GM23338 (cell line): ENCODE measurements at regions not wholly inside any gene's neighbourhood (a gene's known extent, or its start where the extent isn't known, plus 50 kb on each side); places are given as distances from the start of the nearest gene placed in this dataset.

Source experiments
- ATAC-seq: fragments of 200-7000 bp; cut with Tn5 transposase; 3 replicates; pipeline ENCODE4 v1.9.1; 2020
- DNase-seq: peaks from one replicate; pipeline ENCODE4 v3.0.0-alpha.2; 2015; ENCODE audit warnings: low spot score
- H2AFZ ChIP-seq: fragments of 200-600 bp; sonication (generic); 2 replicates; pipeline ENCODE4 v1.8.0; 2016; ENCODE audit warnings: antibody characterized with exemption, mild to moderate bottlenecking, moderate library complexity
- H3F3A ChIP-seq: fragments of 200-600 bp; sonication (generic); replicated peaks from 2 replicates; pipeline ENCODE4 v1.8.0; 2017; ENCODE audit warnings: antibody characterized with exemption, mixed run types, low read depth
- H3K27ac ChIP-seq: fragments of 200-600 bp; sonication (generic); 2 replicates; pipeline ENCODE4 v1.6.1; 2016; ENCODE audit warnings: low read depth
- H3K27me3 ChIP-seq: fragments of 200-600 bp; sonication (generic); 2 replicates; pipeline ENCODE4 v1.8.0; 2016; ENCODE audit warnings: mild to moderate bottlenecking, mixed run types, moderate library complexity; ENCODE audit not compliant: insufficient read depth
- H3K36me3 ChIP-seq: fragments of 200-600 bp; sonication (generic); 2 replicates; pipeline ENCODE4 v1.8.0; 2016; ENCODE audit warnings: mild to moderate bottlenecking; ENCODE audit not compliant: insufficient read depth
- H3K4me1 ChIP-seq: fragments of 200-600 bp; sonication (generic); 2 replicates; pipeline ENCODE4 v1.8.0; 2016; ENCODE audit warnings: mild to moderate bottlenecking, moderate library complexity; ENCODE audit not compliant: insufficient read depth
- H3K4me2 ChIP-seq: fragments of 200-600 bp; sonication (generic); 2 replicates; pipeline ENCODE4 v1.7.1; 2017; ENCODE audit warnings: mixed run types
- H3K4me3 ChIP-seq: fragments of 200-600 bp; sonication (generic); 2 replicates; pipeline ENCODE4 v1.6.1; 2016; ENCODE audit warnings: mixed run types
- H3K79me2 ChIP-seq: fragments of 200-600 bp; sonication (generic); replicated peaks from 2 replicates; pipeline ENCODE4 v1.8.0; 2017; ENCODE audit warnings: mild to moderate bottlenecking; ENCODE audit not compliant: insufficient read depth
- H3K9me2 ChIP-seq: fragments of 200-600 bp; sonication (generic); 2 replicates; pipeline ENCODE4 v1.8.0; 2017; ENCODE audit not compliant: insufficient read depth
- H4K20me1 ChIP-seq: fragments of 200-600 bp; sonication (generic); replicated peaks from 2 replicates; pipeline ENCODE4 v1.8.0; 2017; ENCODE audit warnings: mild to moderate bottlenecking; ENCODE audit not compliant: insufficient read depth
- H3K27ac Mint-ChIP-seq: 2 replicates; pipeline ENCODE4 v1.8.0; 2020; ENCODE audit warnings: inconsistent platforms, mild to moderate bottlenecking, moderate library complexity, mixed read lengths
- H3K27me3 Mint-ChIP-seq: 3 replicates; pipeline ENCODE4 v1.8.0; 2022; ENCODE audit warnings: low read depth, mild to moderate bottlenecking, moderate library complexity, mixed read lengths, inconsistent platforms; ENCODE audit not compliant: insufficient read depth, poor library complexity
- H3K36me3 Mint-ChIP-seq: 3 replicates; pipeline ENCODE4 v1.8.0; 2021; ENCODE audit warnings: low read depth, mild to moderate bottlenecking, inconsistent platforms, moderate library complexity, mixed read lengths
- H3K4me1 Mint-ChIP-seq: 3 replicates; pipeline ENCODE4 v1.8.0; 2020; ENCODE audit warnings: mild to moderate bottlenecking, inconsistent platforms, mixed read lengths
- H3K4me3 Mint-ChIP-seq: 3 replicates; pipeline ENCODE4 v1.8.0; 2021; ENCODE audit warnings: moderate library complexity, mild to moderate bottlenecking, inconsistent platforms, mixed read lengths
- H3K9me3 Mint-ChIP-seq: 3 replicates; pipeline ENCODE4 v1.8.0; 2020; ENCODE audit warnings: moderate library complexity, mild to moderate bottlenecking, inconsistent platforms, mixed read lengths
- CREB1 ChIP-seq: fragments of 250-450 bp; sonication (Bioruptor Pico); IDR thresholded peaks from 2 replicates; pipeline ENCODE4 v1.5.0; 2020; ENCODE audit warnings: low read depth, mild to moderate bottlenecking, moderate library complexity
- CTCF ChIP-seq, 2 experiments: fragments of 200-600 bp in 1 of 2; sonication (generic) in 1 of 2; conservative IDR thresholded peaks; 2 replicates each; pipeline versions ENCODE4 v1.5.1 to v1.6.1; 2016 to 2017; ENCODE audit warnings: antibody characterized with exemption in 2 of 2, low read depth in 2 of 2, mild to moderate bottlenecking in 2 of 2, moderate library complexity in 1 of 2
- ETS1 ChIP-seq: IDR thresholded peaks from 2 replicates; pipeline ENCODE4 v1.6.1; 2016; ENCODE audit warnings: antibody characterized with exemption
- EZH2 ChIP-seq: fragments of 200-600 bp; sonication (generic); IDR thresholded peaks from one replicate; pipeline ENCODE4 v1.8.0; 2017; ENCODE audit warnings: antibody characterized with exemption, mild to moderate bottlenecking, low read depth; ENCODE audit not compliant: unreplicated experiment
- EZH2phosphoT487 ChIP-seq: fragments of 200-600 bp; sonication (generic); IDR thresholded peaks from one replicate; pipeline ENCODE4 v1.8.1; 2018; ENCODE audit warnings: antibody characterized with exemption; ENCODE audit not compliant: unreplicated experiment
- JUNB ChIP-seq: IDR thresholded peaks from one replicate; pipeline ENCODE4 v1.6.1; 2016; ENCODE audit warnings: antibody characterized with exemption; ENCODE audit not compliant: unreplicated experiment
- NANOG ChIP-seq: IDR thresholded peaks from 2 replicates; pipeline ENCODE4 v1.6.1; 2016; ENCODE audit warnings: antibody characterized with exemption, borderline replicate concordance
- POLR2AphosphoS5 ChIP-seq: IDR thresholded peaks from 2 replicates; pipeline ENCODE4 v1.6.1; 2016; ENCODE audit warnings: antibody characterized with exemption, low read depth
- STAT1 ChIP-seq: IDR thresholded peaks from one replicate; pipeline ENCODE4 v1.6.1; 2016; ENCODE audit warnings: antibody characterized with exemption; ENCODE audit not compliant: unreplicated experiment
- ZNF114 ChIP-seq: fragments of 250-450 bp; sonication (Bioruptor Pico); IDR thresholded peaks from 2 replicates; pipeline ENCODE4 v1.5.0; 2020; ENCODE audit warnings: mild to moderate bottlenecking, moderate library complexity
- ZNF331 ChIP-seq: fragments of 250-450 bp; sonication (Bioruptor Pico); IDR thresholded peaks from 2 replicates; pipeline ENCODE4 v1.5.0; 2020; ENCODE audit warnings: low read depth, mild to moderate bottlenecking, moderate library complexity
- TF ChIP-seq, protein P1 (sequence below): IDR thresholded peaks from one replicate; pipeline ENCODE4 v1.6.1; 2018; ENCODE audit warnings: antibody characterized with exemption; ENCODE audit not compliant: unreplicated experiment
- TF ChIP-seq, protein P2 (sequence below): fragments of 250-450 bp; sonication (Bioruptor Pico); IDR thresholded peaks from 2 replicates; pipeline ENCODE4 v1.5.0; 2020; ENCODE audit warnings: mild to moderate bottlenecking, moderate library complexity

DNA sequence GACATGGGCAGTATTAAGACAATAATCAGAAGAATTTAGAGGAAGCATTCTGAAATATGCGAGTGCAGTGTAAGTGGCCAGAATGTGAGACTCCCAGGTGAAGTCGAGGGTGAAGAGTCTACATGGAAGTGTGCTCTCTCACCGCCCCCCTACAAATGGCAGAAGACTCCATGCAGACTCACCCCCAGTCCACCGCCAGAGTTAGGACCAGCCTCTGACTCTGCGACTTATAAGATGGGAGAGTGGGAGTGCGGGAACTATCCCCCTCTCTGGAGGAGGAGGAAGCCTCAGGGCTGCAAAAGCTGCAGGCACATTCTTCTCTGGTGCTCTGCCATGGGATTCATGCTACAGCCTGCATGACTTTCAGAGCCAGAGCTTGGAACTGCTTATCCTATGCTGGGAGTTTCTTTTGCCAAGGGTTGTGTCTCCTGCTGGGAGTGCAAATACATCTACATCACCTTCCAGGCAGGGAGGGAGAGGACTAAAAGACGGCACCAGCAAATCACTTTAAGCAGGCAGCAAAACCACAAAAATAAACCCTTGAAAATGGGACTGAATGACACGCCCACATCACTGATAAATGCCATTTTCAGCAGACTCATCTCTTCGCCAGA, 206.7 kb upstream of the SULF2 start:
- H4K20me1 ChIP-seq: no peaks in the 10 kb centered on the region
- H3K4me1 Mint-ChIP-seq: peaks cover 25% of the 10 kb centered on the region
- ATAC-seq (peak; percentile 69), DNase-seq (no peak)
- H3K27ac Mint-ChIP-seq: no peak overlapping the region
- H3F3A ChIP-seq: 0 out of 2 replicates have a peak, but pooled peaks cover 4% of the 10 kb centered on the region
- H3K9me2 ChIP-seq: peaks cover 5% of the 10 kb centered on the region; the same call in 1 of the 2 replicates
- no peak overlapping the region for H3K4me3 ChIP-seq
- peaks cover 9% of the 10 kb centered on the region; the same call in 1 of the 2 replicates for H3K4me1 ChIP-seq
- peaks cover 5% of the 10 kb centered on the region for H3K27me3 Mint-ChIP-seq
- H3K4me2 ChIP-seq: no peak overlapping the region
- H3K4me3 Mint-ChIP-seq: no peak overlapping the region
- H3K36me3 ChIP-seq: peaks cover 15% of the 10 kb centered on the region
- no peak overlapping the region for H3K27ac ChIP-seq
- H3K9me3 Mint-ChIP-seq: peaks cover 32% of the 10 kb centered on the region
- H3K79me2 ChIP-seq: no peaks in the 10 kb centered on the region
- TF ChIP-seq JUNB (no peak), ZNF114 (CRISPR knock-in tag) (no peak), STAT1 (no peak), EZH2phosphoT487 (no peak), NANOG (no peak), CTCF (conservative IDR thresholded peaks at IDR 0.05; ENCODE audit: low read depth in 2 of 2) (no peak), ZNF331 (CRISPR knock-in tag) (no peak), CREB1 (CRISPR knock-in tag) (no peak), POLR2AphosphoS5 (no peak), ETS1 (no peak), EZH2 (no peak)
- TF ChIP-seq, protein P1, sequence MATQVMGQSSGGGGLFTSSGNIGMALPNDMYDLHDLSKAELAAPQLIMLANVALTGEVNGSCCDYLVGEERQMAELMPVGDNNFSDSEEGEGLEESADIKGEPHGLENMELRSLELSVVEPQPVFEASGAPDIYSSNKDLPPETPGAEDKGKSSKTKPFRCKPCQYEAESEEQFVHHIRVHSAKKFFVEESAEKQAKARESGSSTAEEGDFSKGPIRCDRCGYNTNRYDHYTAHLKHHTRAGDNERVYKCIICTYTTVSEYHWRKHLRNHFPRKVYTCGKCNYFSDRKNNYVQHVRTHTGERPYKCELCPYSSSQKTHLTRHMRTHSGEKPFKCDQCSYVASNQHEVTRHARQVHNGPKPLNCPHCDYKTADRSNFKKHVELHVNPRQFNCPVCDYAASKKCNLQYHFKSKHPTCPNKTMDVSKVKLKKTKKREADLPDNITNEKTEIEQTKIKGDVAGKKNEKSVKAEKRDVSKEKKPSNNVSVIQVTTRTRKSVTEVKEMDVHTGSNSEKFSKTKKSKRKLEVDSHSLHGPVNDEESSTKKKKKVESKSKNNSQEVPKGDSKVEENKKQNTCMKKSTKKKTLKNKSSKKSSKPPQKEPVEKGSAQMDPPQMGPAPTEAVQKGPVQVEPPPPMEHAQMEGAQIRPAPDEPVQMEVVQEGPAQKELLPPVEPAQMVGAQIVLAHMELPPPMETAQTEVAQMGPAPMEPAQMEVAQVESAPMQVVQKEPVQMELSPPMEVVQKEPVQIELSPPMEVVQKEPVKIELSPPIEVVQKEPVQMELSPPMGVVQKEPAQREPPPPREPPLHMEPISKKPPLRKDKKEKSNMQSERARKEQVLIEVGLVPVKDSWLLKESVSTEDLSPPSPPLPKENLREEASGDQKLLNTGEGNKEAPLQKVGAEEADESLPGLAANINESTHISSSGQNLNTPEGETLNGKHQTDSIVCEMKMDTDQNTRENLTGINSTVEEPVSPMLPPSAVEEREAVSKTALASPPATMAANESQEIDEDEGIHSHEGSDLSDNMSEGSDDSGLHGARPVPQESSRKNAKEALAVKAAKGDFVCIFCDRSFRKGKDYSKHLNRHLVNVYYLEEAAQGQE: no peak
- TF ChIP-seq, protein P2, sequence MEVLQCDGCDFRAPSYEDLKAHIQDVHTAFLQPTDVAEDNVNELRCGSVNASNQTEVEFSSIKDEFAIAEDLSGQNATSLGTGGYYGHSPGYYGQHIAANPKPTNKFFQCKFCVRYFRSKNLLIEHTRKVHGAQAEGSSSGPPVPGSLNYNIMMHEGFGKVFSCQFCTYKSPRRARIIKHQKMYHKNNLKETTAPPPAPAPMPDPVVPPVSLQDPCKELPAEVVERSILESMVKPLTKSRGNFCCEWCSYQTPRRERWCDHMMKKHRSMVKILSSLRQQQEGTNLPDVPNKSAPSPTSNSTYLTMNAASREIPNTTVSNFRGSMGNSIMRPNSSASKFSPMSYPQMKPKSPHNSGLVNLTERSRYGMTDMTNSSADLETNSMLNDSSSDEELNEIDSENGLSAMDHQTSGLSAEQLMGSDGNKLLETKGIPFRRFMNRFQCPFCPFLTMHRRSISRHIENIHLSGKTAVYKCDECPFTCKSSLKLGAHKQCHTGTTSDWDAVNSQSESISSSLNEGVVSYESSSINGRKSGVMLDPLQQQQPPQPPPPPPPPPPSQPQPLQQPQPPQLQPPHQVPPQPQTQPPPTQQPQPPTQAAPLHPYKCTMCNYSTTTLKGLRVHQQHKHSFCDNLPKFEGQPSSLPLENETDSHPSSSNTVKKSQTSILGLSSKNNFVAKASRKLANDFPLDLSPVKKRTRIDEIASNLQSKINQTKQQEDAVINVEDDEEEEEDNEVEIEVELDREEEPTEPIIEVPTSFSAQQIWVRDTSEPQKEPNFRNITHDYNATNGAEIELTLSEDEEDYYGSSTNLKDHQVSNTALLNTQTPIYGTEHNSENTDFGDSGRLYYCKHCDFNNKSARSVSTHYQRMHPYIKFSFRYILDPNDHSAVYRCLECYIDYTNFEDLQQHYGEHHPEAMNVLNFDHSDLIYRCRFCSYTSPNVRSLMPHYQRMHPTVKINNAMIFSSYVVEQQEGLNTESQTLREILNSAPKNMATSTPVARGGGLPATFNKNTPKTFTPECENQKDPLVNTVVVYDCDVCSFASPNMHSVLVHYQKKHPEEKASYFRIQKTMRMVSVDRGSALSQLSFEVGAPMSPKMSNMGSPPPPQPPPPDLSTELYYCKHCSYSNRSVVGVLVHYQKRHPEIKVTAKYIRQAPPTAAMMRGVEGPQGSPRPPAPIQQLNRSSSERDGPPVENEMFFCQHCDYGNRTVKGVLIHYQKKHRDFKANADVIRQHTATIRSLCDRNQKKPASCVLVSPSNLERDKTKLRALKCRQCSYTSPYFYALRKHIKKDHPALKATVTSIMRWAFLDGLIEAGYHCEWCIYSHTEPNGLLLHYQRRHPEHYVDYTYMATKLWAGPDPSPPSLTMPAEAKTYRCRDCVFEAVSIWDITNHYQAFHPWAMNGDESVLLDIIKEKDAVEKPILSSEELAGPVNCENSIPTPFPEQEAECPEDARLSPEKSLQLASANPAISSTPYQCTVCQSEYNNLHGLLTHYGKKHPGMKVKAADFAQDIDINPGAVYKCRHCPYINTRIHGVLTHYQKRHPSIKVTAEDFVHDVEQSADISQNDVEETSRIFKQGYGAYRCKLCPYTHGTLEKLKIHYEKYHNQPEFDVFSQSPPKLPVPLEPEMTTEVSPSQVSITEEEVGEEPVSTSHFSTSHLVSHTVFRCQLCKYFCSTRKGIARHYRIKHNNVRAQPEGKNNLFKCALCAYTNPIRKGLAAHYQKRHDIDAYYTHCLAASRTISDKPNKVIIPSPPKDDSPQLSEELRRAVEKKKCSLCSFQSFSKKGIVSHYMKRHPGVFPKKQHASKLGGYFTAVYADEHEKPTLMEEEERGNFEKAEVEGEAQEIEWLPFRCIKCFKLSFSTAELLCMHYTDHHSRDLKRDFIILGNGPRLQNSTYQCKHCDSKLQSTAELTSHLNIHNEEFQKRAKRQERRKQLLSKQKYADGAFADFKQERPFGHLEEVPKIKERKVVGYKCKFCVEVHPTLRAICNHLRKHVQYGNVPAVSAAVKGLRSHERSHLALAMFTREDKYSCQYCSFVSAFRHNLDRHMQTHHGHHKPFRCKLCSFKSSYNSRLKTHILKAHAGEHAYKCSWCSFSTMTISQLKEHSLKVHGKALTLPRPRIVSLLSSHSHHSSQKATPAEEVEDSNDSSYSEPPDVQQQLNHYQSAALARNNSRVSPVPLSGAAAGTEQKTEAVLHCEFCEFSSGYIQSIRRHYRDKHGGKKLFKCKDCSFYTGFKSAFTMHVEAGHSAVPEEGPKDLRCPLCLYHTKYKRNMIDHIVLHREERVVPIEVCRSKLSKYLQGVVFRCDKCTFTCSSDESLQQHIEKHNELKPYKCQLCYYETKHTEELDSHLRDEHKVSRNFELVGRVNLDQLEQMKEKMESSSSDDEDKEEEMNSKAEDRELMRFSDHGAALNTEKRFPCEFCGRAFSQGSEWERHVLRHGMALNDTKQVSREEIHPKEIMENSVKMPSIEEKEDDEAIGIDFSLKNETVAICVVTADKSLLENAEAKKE (CRISPR knock-in tag): no peak; the same call in 1 of the 2 replicates
- peaks cover 30% of the 10 kb centered on the region for H3K36me3 Mint-ChIP-seq
- H2AFZ ChIP-seq: peak overlapping the region; percentile 87; the same call in 1 of the 2 replicates
- H3K27me3 ChIP-seq: no peaks in the 10 kb centered on the region
